Transverse colon (tissue), 4 donors: ENCODE measurements at regions not wholly inside any gene's neighbourhood (a gene's known extent, or its start where the extent isn't known, plus 50 kb on each side); places are given as distances from the start of the nearest gene placed in this dataset.

ENCODE experiments used
- DNase-seq: peaks from one replicate; pipeline ENCODE4 v3.0.0-alpha.2; 2019
- H3K27ac ChIP-seq, 4 donors: fragments of 200-600 bp; sonication (generic); 2 replicates each; pipeline ENCODE4 v1.5.1; 2016 to 2018; ENCODE audit warnings: inconsistent platforms in 4 of 4
- H3K27me3 ChIP-seq: fragments of 200-600 bp; sonication (generic); 2 replicates; pipeline ENCODE4 v1.5.1; 2017; ENCODE audit warnings: inconsistent platforms
- H3K36me3 ChIP-seq, 4 donors: fragments of 200-600 bp; sonication (generic); 2 replicates each; pipeline ENCODE4 v1.5.1; 2017 to 2019; ENCODE audit warnings: inconsistent platforms in 4 of 4
- H3K4me1 ChIP-seq, 4 donors: fragments of 200-600 bp; sonication (generic); 2 replicates each; pipeline ENCODE4 v1.5.1; 2017 to 2020; ENCODE audit warnings: inconsistent platforms in 4 of 4
- H3K4me3 ChIP-seq, 4 donors: fragments of 200-600 bp; sonication (generic); 1 replicate in 1 of 4; 2 replicates in 3 of 4; pipeline versions ENCODE4 v1.5.1 to v1.6.1; 2017 to 2019; ENCODE audit warnings: inconsistent platforms in 4 of 4
- H3K9me3 ChIP-seq, 2 donors: fragments of 200-600 bp; sonication (generic); 2 replicates each; pipeline ENCODE4 v1.5.1; 2017 to 2019; ENCODE audit warnings: inconsistent platforms in 2 of 2
- CTCF ChIP-seq, 5 experiments: fragments of 200-600 bp in 3 of 5; fragments of 450-650 bp in 2 of 5; sonication (generic) in 3 of 5; IDR thresholded peaks; 1 replicate in 2 of 5; 2 replicates in 3 of 5; pipeline ENCODE4 v1.5.1; 2016 to 2017; ENCODE audit warnings: antibody characterized with exemption in 5 of 5, inconsistent platforms in 3 of 5, mild to moderate bottlenecking in 2 of 5, moderate library complexity in 1 of 5
- EP300 ChIP-seq: sonication (generic); formaldehyde crosslinking; IDR thresholded peaks from one replicate; pipeline ENCODE4 v1.6.1; 2017; ENCODE audit warnings: antibody characterized with exemption, low read depth
- POLR2A ChIP-seq: fragments of 450-650 bp; IDR thresholded peaks from one replicate; pipeline ENCODE4 v1.6.1; 2016; ENCODE audit warnings: antibody characterized with exemption, mild to moderate bottlenecking, moderate library complexity
- POLR2AphosphoS5 ChIP-seq, 3 donors: sonication (generic); formaldehyde crosslinking; IDR thresholded peaks; one replicate each; pipeline ENCODE4 v1.6.1; 2016; ENCODE audit warnings: antibody characterized with exemption in 3 of 3
- WGBS, 2 donors: methylation state at CpG; one replicate each; pipeline ENCODE4 v1.1.5; 2018; ENCODE audit warnings: low coverage in 1 of 2; 5-methylcytosine and 5-hydroxymethylcytosine counted together
- in situ Hi-C, 4 donors: fragments of 200-750 bp; cut with MboI; loops; one replicate each; pipeline versions ENCODE4 v1.15.0 to v1.15.1; 2017; ENCODE audit warnings: low sequenced_read_pairs in 3 of 4, low pct_ligation_motif_present in 1 of 4, low pct_unique_long_range_greater_than_20kb in 1 of 4
- intact Hi-C: fragments of 100-400 bp; cut with DNase I; formaldehyde crosslinking; loops from one replicate; pipeline ENCODE4 v1.15.1; 2023; ENCODE audit warnings: low total_unique reads

GRCh38 chr4:32607978-32608377, 1887.8 kb downstream of the PCDH7 start:
- in situ Hi-C loops = no loop called here
- TF ChIP-seq POLR2A = no peak
- TF ChIP-seq CTCF (IDR thresholded peaks at IDR 0.05) = no peak
- TF ChIP-seq POLR2AphosphoS5 (IDR thresholded peaks at IDR 0.05) = no peak
- no peak for TF ChIP-seq EP300

GRCh38 chr4:32624943-32625603, 1904.9 kb downstream of the PCDH7 start:
- Histone ChIP-seq H3K27me3 (no peaks in the 10 kb centered on the region), H3K27ac (no peak overlapping the region), H3K9me3 (peaks cover 0 to 5% of the 10 kb centered on the region in 2 donors), H3K4me1 (no peaks in the 10 kb centered on the region), H3K4me3 (no peak overlapping the region), H3K36me3 (no peaks in the 10 kb centered on the region)
- TF ChIP-seq CTCF (IDR thresholded peaks at IDR 0.05) = no peak
- no peak for TF ChIP-seq EP300
- TF ChIP-seq POLR2A = no peak
- no peak for TF ChIP-seq POLR2AphosphoS5 (IDR thresholded peaks at IDR 0.05)
- DNase-seq = no peak
- intact Hi-C loops = no loop called here
- in situ Hi-C loops = no loop called here
- 42 to 47% methylated on average over 6 to 7 of the region's 7 CpGs for WGBS, 2 donors

More at GRCh38 chr4:32607978-32608377, 1887.8 kb downstream of the PCDH7 start:
- H3K27me3 ChIP-seq = no peaks in the 10 kb centered on the region
- WGBS, 2 donors = 83 to 100% methylated on average over 1 of the region's 1 CpG
- H3K9me3 ChIP-seq = peaks cover 0 to 5% of the 10 kb centered on the region in 2 donors
- no peaks in the 10 kb centered on the region for H3K36me3 ChIP-seq
- intact Hi-C loops = no loop called here
- H3K27ac ChIP-seq = no peak overlapping the region
- no peak overlapping the region for H3K4me3 ChIP-seq
- no peak for DNase-seq
- H3K4me1 ChIP-seq = no peaks in the 10 kb centered on the region

- TF ChIP-seq POLR2A (no peak), POLR2AphosphoS5 (IDR thresholded peaks at IDR 0.05) (no peak), CTCF (IDR thresholded peaks at IDR 0.05) (no peak), EP300 (no peak)
- peaks cover 0 to 5% of the 10 kb centered on the region in 2 donors for H3K9me3 ChIP-seq
- no peaks in the 10 kb centered on the region for H3K27me3 ChIP-seq
- no peak overlapping the region for H3K27ac ChIP-seq
- 68 to 72% methylated on average over 3 to 4 of the region's 4 CpGs for WGBS, 2 donors
- H3K4me1 ChIP-seq = no peaks in the 10 kb centered on the region
- DNase-seq = no peak
- in situ Hi-C loops (no loop called here), intact Hi-C loops (no loop called here)
- no peaks in the 10 kb centered on the region for H3K36me3 ChIP-seq
- H3K4me3 ChIP-seq = no peak overlapping the region
Observed at GRCh38 chr4:32625687-32626337, 1905.6 kb downstream of the PCDH7 start.

GRCh38 chr4:32631831-32632230, 1911.7 kb downstream of the PCDH7 start:
- no peak overlapping the region for H3K4me3 ChIP-seq
- intact Hi-C loops = no loop called here
- no peaks in the 10 kb centered on the region for H3K27me3 ChIP-seq
- peaks cover 0 to 5% of the 10 kb centered on the region in 2 donors for H3K9me3 ChIP-seq
- in situ Hi-C loops = no loop called here
- DNase-seq = no peak
- no peaks in the 10 kb centered on the region for H3K36me3 ChIP-seq
- TF ChIP-seq POLR2AphosphoS5 (IDR thresholded peaks at IDR 0.05) = no peak
- no peak for TF ChIP-seq EP300
- no peak for TF ChIP-seq POLR2A
- TF ChIP-seq CTCF (IDR thresholded peaks at IDR 0.05) = no peak
- H3K4me1 ChIP-seq = no peaks in the 10 kb centered on the region
- 68% methylated on average over 3 of the region's 3 CpGs for WGBS, 2 donors
- H3K27ac ChIP-seq = no peak overlapping the region
